Tibial nerve (tissue), 4 donors: ENCODE measurements at regions not wholly inside any gene's neighbourhood (a gene's known extent, or its start where the extent isn't known, plus 50 kb on each side); places are given as distances from the start of the nearest gene placed in this dataset.

Source experiments
- CTCF ChIP-seq, 5 experiments: fragments of 200-600 bp in 3 of 5; fragments of 450-650 bp in 2 of 5; sonication (generic) in 3 of 5; IDR thresholded peaks; one replicate each; pipeline ENCODE4 v1.5.1; 2016 to 2019; ENCODE audit warnings: antibody characterized with exemption in 5 of 5, mild to moderate bottlenecking in 3 of 5, moderate library complexity in 2 of 5
- EP300 ChIP-seq, 2 donors: sonication (generic); formaldehyde crosslinking; IDR thresholded peaks; one replicate each; pipeline ENCODE4 v1.6.1; 2017; ENCODE audit warnings: antibody characterized with exemption in 2 of 2, mild to moderate bottlenecking in 1 of 2
- POLR2A ChIP-seq, 2 donors: fragments of 450-650 bp; IDR thresholded peaks; one replicate each; pipeline ENCODE4 v1.6.1; 2017; ENCODE audit warnings: antibody characterized with exemption in 2 of 2, mild to moderate bottlenecking in 2 of 2, moderate library complexity in 2 of 2

GRCh38 chr1:244265507-244265906 lies 186.2 kb downstream of the ADSS2 start:
- TF ChIP-seq CTCF (IDR thresholded peaks at IDR 0.05) (no peak), POLR2A (IDR thresholded peaks at IDR 0.05) (no peak), EP300 (IDR thresholded peaks at IDR 0.05) (no peak)
